ENCODE measurements at regions not wholly inside any gene's neighbourhood (a gene's known extent, or its start where the extent isn't known, plus 50 kb on each side); places are given as distances from the start of the nearest gene placed in this dataset.

GRCh38 chr13:40456397-40456953, 210.0 kb downstream of the FOXO1 start:
- TF ChIP-seq CTCF (IDR thresholded peaks at IDR 0.05) (no peak), EZH2phosphoT487 (IDR thresholded peaks at IDR 0.05) (no peak)
